ENCODE measurements at regions not wholly inside any gene's neighbourhood (a gene's known extent, or its start where the extent isn't known, plus 50 kb on each side); places are given as distances from the start of the nearest gene placed in this dataset.
"Not testable (repeated sequence)": the region's sequence is repeated elsewhere in the genome, so short reads cannot be mapped to it uniquely, and the experiment has no call there.

DNA sequence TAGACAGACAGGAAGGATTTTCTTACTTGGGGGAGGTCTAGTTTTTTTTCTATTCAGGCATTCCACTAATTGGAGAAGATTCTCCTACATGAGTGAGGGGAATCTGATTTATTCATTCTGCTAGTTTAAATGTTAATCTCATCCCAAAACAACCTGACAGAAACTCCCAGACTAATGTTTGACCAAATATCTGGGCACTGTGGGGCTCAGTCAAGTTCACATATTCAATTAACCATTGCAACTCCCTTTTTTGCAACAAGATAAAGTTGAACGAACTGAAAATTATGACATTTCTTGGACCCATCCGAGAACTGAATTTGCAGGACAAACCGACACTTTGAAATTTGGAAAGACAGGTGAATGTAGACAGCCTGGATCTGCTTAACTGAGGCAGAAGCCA lies 194.4 kb upstream of the PTER start:
- no peak for DNase-seq

DNA sequence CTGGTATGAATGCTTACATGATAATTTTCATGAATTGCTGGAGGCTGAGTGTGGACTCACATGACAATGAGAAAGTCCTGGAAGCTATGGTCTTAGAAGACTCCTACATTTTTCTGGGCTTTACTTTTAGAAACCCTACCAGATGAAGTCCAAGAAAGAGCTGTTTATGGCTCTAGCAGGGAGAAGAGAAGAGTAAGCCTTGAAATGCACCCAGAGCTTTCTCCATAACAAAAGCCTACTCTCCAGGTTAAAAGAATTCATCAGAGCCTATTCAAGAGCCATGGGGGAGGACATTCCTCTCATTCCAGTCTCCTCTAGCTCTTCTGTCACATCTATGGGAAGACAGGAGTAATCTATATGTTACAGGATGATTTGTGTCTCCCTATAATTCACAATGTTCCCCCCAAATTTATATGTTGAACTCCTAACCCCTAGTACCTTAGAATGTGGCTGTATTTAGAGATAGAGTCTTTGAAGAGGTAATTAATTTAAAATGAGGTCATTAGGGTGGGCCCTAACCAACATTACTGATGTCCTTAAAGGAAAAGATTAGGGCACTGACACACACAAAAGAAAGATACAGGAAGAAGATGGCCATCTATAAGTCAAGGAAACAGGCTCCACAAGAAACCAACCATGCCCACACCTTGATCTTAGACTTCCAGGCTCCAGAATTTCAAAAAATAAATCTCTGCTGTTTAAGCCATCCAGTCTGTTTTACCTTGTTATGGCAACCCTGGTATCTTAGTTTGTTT lies 193.8 kb upstream of the PTER start:
- no peak for DNase-seq

DNA sequence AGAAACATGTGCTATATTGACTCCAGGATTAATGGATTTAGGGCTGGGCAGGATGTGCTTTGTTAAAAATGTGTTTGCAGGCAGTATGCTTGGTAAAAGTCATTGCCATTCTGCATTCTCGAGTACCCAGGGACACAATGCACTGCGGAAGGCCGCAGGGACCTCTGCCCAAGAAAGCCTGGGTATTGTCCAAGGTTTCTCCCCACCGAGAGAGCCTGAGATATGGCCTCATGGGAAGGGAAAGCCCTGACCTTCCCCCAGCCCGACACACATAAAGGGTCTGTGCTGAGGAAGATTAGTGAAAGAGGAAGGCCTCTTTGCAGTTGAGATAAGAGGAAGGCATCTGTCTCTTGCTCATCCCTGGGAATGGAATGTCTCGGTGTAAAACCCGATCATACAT lies 186.7 kb upstream of the PTER start:
- DNase-seq, result not testable (repeated sequence)

DNA sequence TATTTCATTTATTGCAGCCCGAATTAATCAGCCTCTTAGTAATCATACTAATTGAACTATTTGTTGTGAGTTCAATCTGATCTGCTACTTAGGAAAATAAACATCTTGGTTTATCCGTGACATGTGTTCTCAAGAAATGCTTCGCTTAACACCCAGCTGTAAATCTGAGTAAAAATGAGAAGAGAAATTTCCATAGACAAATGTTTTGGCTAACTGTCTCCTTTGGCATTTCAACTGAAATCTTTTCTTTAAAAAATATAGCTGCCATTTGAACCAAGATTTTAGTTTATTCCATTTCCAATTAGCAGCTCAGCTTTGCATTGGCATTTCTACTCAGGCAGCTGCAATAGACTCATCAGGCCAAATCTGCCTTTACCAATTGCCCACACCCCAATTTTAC lies 180.5 kb upstream of the PTER start:
- no peak for DNase-seq

DNA sequence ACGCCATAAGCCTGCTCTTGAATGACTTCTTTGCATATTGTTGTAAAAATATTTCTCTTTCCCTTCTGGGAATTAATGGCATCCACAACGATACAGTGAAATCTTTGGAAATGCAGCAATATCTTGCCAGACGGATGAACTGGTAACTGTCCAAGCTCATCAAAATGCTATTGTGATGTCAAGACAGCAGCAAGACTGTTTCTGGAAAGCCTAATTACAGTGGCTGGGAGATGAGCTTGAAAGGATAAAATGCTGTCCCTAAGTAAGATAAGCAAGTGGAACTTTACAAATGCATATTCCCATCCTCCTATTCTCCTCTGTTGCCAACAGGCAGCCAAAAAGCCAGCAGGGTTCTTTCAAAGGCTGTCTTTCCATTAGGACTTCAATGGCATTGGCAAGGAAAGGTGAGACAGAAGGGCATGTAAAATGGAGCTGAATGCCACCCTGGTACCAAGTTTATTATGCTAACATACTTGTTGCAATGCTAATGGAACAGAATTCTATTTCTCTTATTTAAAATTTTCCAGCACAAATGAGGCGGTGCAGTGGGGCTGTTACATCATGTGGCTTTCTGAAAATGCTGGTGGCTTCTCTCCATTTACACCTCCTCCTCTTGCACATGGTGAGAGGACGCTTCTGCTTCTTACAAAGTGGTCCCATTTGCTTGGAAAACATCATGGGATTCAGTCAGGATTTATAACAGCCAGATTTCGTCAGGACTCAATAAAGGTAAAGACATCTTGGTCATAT lies 178.3 kb upstream of the PTER start:
- DNase-seq, result no peak

DNA sequence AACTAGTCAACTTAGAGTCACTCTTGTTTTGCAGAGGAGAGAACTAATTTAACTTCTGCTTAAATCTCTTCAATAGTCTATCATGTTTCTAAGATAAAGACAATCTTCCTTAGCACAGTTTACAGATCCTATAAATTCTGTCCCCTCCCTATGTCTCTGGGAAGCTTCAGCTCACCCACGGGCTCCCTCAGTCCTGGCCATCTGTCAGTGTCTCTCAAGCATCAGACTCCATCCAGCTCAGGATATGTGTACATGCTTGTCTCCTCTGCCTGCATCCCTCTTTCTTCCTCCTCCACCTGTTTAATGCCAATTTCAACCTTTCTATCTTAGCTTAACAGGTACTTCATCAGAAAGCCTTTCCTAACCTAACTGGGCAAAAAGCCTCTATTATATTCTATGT lies 177.1 kb upstream of the PTER start:
- DNase-seq, result no peak

DNA sequence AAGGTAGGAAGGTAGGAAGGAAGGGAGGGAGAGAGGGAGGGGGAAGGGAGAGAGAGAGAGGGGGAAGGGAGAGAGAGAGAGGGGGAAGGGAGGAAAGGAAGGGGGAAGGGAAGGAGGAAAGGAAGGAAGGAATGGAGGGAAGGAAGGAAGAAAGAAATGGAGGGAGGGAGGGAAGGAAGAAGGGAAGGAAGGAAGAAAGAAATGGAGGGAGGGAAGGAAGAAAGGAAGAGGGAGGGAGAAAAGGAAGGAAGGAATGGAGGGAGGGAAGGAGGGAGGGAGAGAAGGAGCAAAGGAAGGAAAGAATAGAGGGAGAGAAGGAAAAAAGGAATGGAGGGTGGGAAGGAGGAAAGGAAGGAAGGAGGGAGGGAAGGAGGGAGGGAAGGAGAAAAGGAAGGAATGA lies 176.4 kb upstream of the PTER start:
- DNase-seq, result no peak

DNA sequence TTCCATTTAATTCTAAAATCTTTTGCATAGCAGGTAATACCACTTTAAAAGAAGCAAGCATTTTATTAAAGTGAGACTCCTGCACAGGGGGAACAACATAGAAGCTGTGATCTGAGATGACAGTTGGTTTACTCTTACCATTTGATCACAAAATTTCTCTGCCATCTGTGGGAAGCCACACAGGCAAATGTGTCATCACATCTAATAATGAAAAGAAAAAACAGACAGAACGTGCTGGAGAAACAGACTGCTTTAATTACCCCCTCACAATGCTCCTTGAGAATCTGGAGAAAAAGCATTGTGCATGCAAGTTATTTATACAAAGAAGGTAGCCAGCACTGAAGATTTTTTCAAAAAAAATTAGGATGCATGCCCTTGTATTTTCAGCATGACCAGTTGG lies 165.2 kb upstream of the PTER start:
- DNase-seq, result no peak

DNA sequence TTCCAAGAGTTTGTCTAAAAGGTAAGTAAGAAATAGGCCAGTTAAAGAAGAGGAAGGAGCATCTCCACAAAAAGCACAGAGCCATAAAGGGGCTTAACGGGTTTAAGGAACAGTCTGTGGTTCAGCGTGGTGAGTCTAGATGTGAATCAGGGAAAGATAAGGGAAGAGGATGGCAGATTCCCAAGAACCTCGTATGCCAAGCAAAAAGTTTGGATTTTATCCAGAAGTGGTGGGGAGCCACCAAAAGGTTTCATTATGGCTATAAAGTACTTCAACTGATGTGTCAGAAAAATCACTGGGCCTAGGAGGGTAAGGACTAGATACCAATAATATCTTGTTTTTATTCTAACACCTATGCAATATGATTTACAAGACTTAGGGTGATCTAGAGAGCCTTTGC lies 161.9 kb upstream of the PTER start:
- no peak for DNase-seq

DNA sequence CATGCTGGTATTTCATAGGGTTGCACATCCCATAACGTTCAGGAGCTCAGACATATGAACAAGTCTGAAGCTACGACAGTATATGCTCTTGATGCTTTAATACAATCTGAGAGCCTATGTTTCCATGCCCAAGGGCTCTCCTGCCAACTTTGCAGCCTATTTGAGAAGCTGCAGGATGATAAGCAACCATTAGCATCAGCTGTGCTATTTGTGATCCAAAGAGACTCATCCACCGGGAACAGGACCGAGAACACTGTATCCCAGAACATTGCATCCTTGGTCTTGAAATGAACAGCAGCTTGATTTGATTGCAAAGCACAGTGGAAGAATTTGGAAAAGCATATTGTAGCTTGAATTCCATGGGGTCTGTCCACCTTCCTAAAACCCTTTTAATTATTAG lies 156.2 kb upstream of the PTER start:
- DNase-seq, result no peak

DNA sequence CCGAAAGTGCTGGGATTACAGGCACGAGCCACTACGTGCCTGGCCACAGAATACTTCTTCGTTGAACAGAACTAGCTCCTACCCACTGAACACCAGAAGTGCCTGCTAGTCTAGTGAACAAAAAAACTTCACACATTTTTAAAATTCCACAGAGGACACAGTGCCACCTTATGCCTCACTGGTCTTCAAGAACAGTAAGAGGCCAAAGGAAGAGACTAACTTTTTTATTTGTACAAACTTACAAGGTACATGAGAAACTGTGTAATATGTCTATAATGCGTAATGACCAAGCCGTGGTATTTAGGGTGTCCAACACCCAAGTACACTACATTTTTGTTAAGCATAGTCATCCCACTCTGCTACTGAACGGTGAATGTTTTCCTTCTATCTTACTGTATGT lies 144.4 kb upstream of the PTER start:
- DNase-seq, result no peak

DNA sequence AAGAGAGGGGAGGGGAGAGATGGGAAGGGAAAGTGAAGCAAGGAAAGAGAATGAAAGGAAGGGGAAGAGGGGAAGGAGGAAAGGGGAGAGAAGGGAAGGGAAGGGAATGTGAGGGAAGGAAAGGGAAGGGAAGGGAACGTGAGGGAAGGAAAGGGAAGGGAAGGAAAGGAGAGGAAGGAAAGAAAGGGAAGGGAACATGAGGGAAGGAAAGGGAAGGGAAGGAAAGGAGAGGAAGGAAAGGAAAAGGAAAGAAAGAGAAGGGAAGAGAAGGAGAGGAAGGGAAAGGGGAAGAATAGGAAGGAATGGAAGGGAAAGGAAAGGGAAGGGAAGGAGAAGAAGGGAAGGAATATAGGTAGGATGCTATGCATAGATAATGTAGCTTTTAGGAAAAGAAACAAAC lies 139.7 kb upstream of the PTER start:
- no peak for DNase-seq

DNA sequence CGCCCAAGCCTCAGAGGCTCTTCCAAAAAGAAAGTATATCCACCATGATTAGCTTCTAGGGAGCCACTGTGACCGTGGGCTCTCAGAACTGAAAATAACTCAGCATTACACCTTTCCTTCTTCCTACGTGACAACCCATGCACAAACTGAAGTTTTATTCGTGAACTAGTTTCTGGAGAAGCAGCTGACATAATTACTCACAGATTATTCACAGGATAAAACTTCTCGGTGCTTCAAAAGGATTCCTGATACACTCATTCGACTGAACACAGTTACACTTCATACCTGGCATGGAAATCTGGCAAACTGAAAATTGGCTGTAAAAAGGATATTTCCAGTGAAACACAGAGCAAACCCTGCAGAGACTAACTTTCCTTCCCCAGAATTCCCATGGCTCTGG lies 139.2 kb upstream of the PTER start:
- DNase-seq, result no peak

DNA sequence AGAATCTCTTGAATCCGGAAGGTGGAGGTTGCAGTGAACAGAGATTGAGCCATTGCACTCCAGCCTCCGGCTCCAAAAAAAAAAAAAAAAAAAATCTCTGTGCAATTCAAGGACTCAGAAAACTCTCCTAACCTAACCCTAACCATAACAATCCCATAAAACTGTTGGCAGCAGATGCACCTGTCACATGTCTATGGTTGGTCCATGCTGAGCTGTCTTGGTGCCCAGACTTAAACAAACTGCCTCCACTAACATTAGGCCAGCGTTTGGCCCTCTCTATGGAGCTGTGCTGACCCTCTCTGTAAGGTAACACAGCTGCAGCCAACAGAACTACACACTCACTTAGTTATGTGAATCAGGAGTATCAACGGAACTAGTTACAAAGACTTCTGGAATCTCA lies 132.5 kb upstream of the PTER start:
- no peak for DNase-seq

DNA sequence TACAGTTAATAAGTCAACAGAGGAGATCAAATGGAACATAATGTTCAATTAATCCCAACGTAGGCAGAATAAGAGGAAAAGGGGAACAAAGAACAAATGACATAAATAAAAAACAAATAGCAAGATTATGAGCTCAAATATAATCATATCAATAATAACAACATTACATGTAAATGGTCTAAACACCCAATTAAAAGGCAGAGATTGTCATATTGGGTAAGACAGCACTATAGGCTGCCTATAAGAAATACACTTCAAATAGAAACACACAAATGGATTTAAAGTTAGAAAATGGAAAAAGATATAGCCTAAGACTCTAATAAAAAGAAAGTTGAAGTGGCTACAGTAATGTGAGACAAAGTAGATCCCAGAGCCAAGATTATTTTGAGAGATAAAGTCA lies 126.4 kb upstream of the PTER start:
- DNase-seq, result no peak

DNA sequence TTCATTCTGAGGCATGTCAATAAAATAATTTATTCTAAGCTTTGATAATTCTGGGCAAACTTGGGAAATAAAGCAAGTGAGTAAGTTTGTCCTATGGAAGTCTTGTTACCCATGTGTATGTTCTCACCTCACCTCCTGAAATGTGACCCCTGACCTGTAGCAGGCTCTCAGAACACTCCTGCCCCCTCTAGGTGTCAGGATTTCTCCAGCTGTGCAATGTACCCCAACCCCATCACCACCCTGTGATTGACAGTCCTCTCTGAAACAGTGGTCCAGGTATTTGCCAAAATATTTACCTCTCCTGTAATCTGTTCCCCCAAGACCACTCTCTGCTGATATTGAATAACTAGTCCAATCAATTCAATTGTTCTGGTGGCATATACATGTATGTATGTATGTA lies 122.6 kb upstream of the PTER start:
- no peak for DNase-seq

DNA sequence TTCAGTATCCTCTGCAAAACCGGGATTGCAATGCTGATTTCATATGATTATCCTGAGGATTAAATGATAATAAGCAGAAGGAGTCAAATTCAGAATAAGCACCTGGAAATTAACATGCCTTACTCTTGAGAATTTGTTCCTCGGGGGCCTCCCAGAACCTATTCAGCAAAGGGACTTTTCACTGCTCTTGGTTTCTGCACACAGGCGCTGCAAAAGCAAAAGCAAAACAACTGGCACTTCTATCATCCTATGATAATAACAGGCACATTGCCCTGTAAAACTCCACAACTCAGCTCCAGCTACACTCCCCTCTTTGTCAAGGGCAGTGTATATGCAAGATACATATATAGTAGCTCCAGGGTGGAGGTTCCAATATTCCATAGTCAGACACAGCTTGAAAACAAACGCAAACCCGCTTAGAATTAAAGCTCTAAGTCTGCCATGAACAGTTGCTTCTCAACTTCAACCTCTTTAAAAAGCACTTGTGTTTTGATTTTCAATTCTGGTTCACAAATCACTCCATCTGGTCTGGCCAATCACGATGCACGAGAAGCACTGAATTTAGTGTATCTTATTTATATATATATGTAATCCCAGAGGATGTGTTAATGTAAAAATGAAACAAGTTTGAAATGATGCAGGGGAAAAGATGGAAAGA lies 119.9 kb upstream of the PTER start:
- DNase-seq, result no peak

DNA sequence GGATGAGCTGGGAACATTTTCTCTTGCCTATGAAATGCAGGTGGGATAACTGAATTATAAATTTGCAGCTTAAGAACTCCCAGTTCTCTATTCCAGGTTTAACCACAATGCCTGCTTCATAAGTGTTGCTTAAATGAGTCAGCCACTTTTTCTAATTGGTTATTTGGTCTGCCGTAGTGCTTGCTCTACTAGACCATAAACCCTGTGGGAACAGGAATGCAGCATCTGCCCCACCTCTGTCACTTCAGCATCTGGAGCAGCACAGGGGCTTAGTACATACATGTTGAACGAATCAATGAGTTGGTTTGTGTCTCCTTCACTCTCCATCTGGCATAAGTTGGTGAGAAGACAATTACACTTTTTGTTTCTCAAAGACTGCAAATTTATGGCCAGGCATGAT lies 95.2 kb upstream of the PTER start:
- no peak for DNase-seq

DNA sequence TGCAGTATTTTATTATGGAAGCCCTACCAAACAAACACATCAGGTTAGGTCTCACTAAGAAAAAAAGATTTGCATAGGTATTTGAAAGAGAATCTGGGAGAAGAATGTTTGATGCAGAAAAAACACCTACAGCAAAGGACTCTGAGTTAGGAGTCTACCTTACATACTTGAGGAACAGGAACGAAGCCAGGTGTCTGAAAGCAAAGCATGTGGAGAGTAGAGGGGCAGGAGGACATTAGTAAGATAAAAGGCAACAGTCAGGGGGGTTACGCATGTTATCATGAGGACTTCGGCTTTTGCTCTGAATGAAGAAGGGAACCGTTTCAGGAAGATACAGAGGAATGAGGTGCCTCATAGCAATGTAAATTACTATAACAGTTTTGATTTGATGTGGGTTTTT lies 87.9 kb upstream of the PTER start:
- DNase-seq, result no peak

DNA sequence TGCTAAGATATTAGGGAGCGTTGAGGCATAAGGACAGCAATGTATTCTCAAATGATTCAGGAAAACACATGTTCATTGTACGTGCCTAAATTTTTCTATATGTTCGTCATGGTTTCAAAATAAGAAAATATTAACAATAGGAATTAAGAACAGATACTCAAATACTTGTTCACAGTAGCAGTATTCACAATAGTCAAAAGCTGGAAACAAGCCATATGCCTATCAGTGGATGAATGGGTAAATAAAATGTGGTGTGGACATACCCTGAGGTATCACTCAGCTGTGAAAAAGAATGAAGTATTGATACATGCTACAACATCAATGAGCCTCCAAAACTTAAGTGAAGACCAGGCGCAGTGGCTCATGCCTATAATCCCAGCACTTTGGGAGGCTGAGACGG lies 84.7 kb upstream of the PTER start:
- no peak for DNase-seq

DNA sequence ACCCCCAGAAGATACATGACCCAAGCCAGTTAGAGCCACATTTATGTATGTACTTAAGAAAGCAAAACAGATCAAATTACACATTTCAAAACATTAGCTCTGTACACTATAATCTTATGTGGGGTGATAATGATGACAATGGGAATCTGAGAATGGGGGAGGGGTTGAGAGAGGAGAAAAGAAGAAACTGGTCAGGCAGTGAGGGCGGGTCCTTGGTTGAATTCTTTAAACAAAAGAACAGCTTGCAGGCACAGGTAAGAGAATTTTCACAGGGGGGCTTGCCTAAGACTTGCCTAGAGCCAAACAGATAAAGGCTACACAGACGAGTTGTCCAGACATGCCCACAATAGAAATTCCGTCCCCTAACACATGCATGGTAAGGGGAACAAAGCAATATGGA lies 76.8 kb upstream of the PTER start:
- DNase-seq, result no peak

DNA sequence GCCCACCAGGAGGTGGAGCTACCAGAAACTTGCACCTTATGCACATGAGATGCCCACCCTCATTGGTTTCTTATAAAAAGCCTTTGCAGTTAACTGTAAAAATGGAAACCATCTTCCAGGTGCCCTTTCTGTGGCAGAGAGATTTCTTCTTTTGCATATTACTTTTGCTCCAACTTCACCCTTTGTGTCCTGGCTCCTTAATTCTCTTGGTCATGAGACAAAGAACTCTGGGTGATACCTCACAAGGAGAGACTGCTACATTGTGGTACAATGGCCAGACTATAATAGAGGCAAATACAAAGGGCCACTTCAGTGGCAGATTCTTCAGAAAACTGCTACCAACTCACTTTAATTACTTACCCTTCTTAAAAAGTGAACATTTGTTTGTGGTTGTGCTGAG lies 76.4 kb upstream of the PTER start:
- DNase-seq, result no peak

DNA sequence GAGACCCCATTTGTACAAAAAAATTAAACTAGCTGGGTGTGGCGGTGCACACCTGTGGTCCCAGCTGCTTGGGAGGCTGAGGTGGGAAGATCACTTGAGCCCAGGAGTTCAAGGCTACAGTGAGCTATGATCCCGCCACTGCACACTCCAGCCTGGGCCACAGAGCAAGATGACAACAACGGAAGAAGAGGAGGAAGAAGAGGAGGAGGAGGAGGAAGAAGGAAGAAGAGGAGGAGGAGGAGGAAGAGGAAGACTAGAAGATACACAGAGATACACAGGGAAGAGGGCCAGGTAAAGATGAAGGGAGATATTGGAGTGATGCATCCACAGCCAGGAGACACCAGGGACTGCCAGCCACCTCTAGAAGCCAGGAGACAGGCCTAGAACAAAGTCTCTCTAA lies 75.7 kb upstream of the PTER start:
- DNase-seq, result no peak

DNA sequence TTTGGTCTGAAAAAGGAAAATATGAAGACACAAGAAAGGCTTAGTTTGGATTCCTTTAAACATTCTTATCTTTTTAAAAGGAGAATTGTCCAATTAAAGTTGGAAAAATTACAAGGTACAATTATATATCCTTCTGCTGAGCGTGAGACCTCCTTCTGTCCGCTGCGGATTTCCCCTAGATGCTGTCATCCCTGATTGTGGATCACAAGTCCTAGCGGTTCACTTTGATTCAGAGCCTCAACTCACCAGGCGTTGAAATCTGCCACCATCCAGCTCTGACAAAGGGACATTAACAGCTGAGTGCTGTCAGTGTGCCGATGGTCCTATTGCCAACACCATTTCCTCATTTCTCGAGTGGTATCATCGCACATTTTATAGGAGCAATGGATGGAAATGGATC lies 73.1 kb upstream of the PTER start:
- no peak for DNase-seq
